ENCODE measurements at regions not wholly inside any gene's neighbourhood (a gene's known extent, or its start where the extent isn't known, plus 50 kb on each side); places are given as distances from the start of the nearest gene placed in this dataset.

- TF ChIP-seq POLR2AphosphoS5 (IDR thresholded peaks at IDR 0.05), result no peak
- TF ChIP-seq, protein P1, sequence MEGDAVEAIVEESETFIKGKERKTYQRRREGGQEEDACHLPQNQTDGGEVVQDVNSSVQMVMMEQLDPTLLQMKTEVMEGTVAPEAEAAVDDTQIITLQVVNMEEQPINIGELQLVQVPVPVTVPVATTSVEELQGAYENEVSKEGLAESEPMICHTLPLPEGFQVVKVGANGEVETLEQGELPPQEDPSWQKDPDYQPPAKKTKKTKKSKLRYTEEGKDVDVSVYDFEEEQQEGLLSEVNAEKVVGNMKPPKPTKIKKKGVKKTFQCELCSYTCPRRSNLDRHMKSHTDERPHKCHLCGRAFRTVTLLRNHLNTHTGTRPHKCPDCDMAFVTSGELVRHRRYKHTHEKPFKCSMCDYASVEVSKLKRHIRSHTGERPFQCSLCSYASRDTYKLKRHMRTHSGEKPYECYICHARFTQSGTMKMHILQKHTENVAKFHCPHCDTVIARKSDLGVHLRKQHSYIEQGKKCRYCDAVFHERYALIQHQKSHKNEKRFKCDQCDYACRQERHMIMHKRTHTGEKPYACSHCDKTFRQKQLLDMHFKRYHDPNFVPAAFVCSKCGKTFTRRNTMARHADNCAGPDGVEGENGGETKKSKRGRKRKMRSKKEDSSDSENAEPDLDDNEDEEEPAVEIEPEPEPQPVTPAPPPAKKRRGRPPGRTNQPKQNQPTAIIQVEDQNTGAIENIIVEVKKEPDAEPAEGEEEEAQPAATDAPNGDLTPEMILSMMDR (IDR thresholded peaks at IDR 0.05), result no peak
- TF ChIP-seq EP300 (IDR thresholded peaks at IDR 0.05), result no peak
- TF ChIP-seq POLR2A (IDR thresholded peaks at IDR 0.05; ENCODE audit: low read depth), result no peak
These were observed 52.9 kb upstream of the NABP1 start for GRCh38 chr2:191625016-191625415.
